SK-N-SH (cell line): ENCODE measurements at regions not wholly inside any gene's neighbourhood (a gene's known extent, or its start where the extent isn't known, plus 50 kb on each side); places are given as distances from the start of the nearest gene placed in this dataset.

Experiments
- CTCF ChIA-PET: fragments of 300-600, 350-600 bp; formaldehyde crosslinking; extraction: SDS; loops from one replicate; lab custom pipeline; 2021; lab: Yijun Ruan, JAX
- POLR2A ChIA-PET: fragments of 350-600 bp; sonication (Branson Sonifier 250); formaldehyde crosslinking; extraction: SDS; loops from one replicate; lab custom pipeline; 2020; ENCODE audit warnings: antibody characterized with exemption, inconsistent platforms; lab: Yijun Ruan, JAX
- DNase-seq: peaks from one replicate; pipeline ENCODE4 v3.0.0; 2012
- H2AFZ ChIP-seq: fragments of 200-600 bp; sonication (generic); 2 replicates; pipeline ENCODE4 v1.8.1; 2016; ENCODE audit warnings: antibody characterized with exemption, mild to moderate bottlenecking, low read depth
- H3F3A ChIP-seq: fragments of 200-600 bp; sonication (generic); replicated peaks from 2 replicates; pipeline ENCODE3; 2016; ENCODE audit warnings: antibody characterized with exemption, mild to moderate bottlenecking; ENCODE audit not compliant: insufficient read depth
- H3K27ac ChIP-seq, 2 experiments: fragments of 200-500 bp in 1 of 2; fragments of 200-600 bp in 1 of 2; sonication (Bioruptor generic) in 1 of 2; sonication (generic), shearing (Covaris generic) in 1 of 2; 2 replicates each; pipeline versions ENCODE4 v1.5.1 to v1.6.1; 2014 to 2016; ENCODE audit warnings: low read depth in 2 of 2, inconsistent platforms in 1 of 2, low read length in 1 of 2, mild to moderate bottlenecking in 1 of 2, mixed read lengths in 1 of 2
- H3K27me3 ChIP-seq: fragments of 200-600 bp; sonication (generic), shearing (Covaris generic); 2 replicates; pipeline ENCODE4 v1.6.1; 2016; ENCODE audit warnings: mixed run types; ENCODE audit not compliant: insufficient read depth
- H3K36me3 ChIP-seq, 2 experiments: fragments of 200-500 bp in 1 of 2; fragments of 200-600 bp in 1 of 2; sonication (Bioruptor generic) in 1 of 2; sonication (generic) in 1 of 2; replicated peaks in 1 of 2; 2 replicates each; pipeline versions ENCODE3 to v1.5.1; 2014 to 2016; ENCODE audit warnings: low read length in 1 of 2, mild to moderate bottlenecking in 1 of 2; ENCODE audit not compliant: insufficient read depth in 2 of 2, control insufficient read depth in 1 of 2
- H3K4me1 ChIP-seq, 2 experiments: fragments of 200-500 bp in 1 of 2; fragments of 200-600 bp in 1 of 2; sonication (Bioruptor generic) in 1 of 2; sonication (generic), shearing (Covaris generic) in 1 of 2; 2 replicates each; pipeline versions ENCODE4 v1.5.1 to v1.6.1; 2014 to 2016; ENCODE audit warnings: low read depth in 1 of 2, low read length in 1 of 2, mixed run types in 1 of 2; ENCODE audit not compliant: insufficient read depth in 2 of 2, control insufficient read depth in 1 of 2
- H3K4me2 ChIP-seq: fragments of 200-600 bp; sonication (generic), shearing (Covaris generic); 2 replicates; pipeline ENCODE4 v1.6.1; 2017; ENCODE audit warnings: mixed run types
- H3K4me3 ChIP-seq, 2 experiments: fragments of 200-500 bp in 1 of 2; fragments of 200-600 bp in 1 of 2; sonication (Bioruptor generic) in 1 of 2; sonication (generic), shearing (Covaris generic) in 1 of 2; 2 replicates each; pipeline versions ENCODE4 v1.5.1 to v1.8.1; 2014 to 2016; ENCODE audit warnings: low read depth in 2 of 2, inconsistent platforms in 1 of 2, low read length in 1 of 2, mild to moderate bottlenecking in 1 of 2, mixed read lengths in 1 of 2, moderate library complexity in 1 of 2
- H3K79me2 ChIP-seq: fragments of 200-600 bp; sonication (generic); 2 replicates; pipeline ENCODE4 v1.8.1; 2017; ENCODE audit warnings: mild to moderate bottlenecking; ENCODE audit not compliant: insufficient read depth
- H3K9ac ChIP-seq: fragments of 200-600 bp; sonication (generic); 2 replicates; pipeline ENCODE4 v1.6.1; 2017; ENCODE audit warnings: mixed run types
- H3K9me2 ChIP-seq: fragments of 200-600 bp; sonication (generic); 2 replicates; pipeline ENCODE4 v1.6.1; 2017; ENCODE audit warnings: mixed run types
- H3K9me3 ChIP-seq: fragments of 200-600 bp; sonication (generic); 2 replicates; pipeline ENCODE4 v1.6.1; 2017; ENCODE audit warnings: mixed run types, mild to moderate bottlenecking, moderate library complexity
- H4K20me1 ChIP-seq: fragments of 200-600 bp; sonication (generic); 2 replicates; pipeline ENCODE4 v1.6.1; 2017; ENCODE audit warnings: mild to moderate bottlenecking, mixed run types; ENCODE audit not compliant: insufficient read depth
- CHD2 ChIP-seq: fragments of 150-350 bp; IDR thresholded peaks from 2 replicates; pipeline ENCODE4 v1.6.1; 2018; ENCODE audit warnings: low read length; ENCODE audit not compliant: partially characterized antibody
- CTCF ChIP-seq: fragments of 200-600 bp; sonication (generic); IDR thresholded peaks from 2 replicates; pipeline ENCODE4 v1.6.1; 2017; ENCODE audit warnings: antibody characterized with exemption, mild to moderate bottlenecking, moderate library complexity
- ELF1 ChIP-seq: IDR thresholded peaks from 2 replicates; pipeline ENCODE4 v1.4.0; 2012
- EP300 ChIP-seq, 2 experiments: IDR thresholded peaks; 2 replicates each; pipeline versions ENCODE4 v1.4.0 to v1.6.1; 2012; ENCODE audit warnings: borderline replicate concordance in 1 of 2, low read depth in 1 of 2, low read length in 1 of 2
- FOSL2 ChIP-seq: IDR thresholded peaks from 2 replicates; pipeline ENCODE4 v1.4.0; 2012; ENCODE audit warnings: low read depth, mild to moderate bottlenecking, moderate library complexity, borderline replicate concordance
- FOXJ3 ChIP-seq: sonication (generic); formaldehyde crosslinking; IDR thresholded peaks from 2 replicates; pipeline ENCODE4 v1.5.1; 2020; ENCODE audit warnings: mild to moderate bottlenecking, missing genetic modification reagents
- FOXM1 ChIP-seq: IDR thresholded peaks from 2 replicates; pipeline ENCODE4 v1.4.0; 2012; ENCODE audit warnings: low read depth, mild to moderate bottlenecking
- GATA2 ChIP-seq: sonication (generic); formaldehyde crosslinking; IDR thresholded peaks from 2 replicates; pipeline ENCODE4 v1.5.0; 2020; ENCODE audit warnings: mild to moderate bottlenecking, missing genetic modification reagents
- MAX ChIP-seq: IDR thresholded peaks from 2 replicates; pipeline ENCODE4 v1.4.0; 2012; ENCODE audit warnings: low read depth
- MXI1 ChIP-seq: IDR thresholded peaks from 2 replicates; pipeline ENCODE4 v1.6.1; 2012; ENCODE audit warnings: mild to moderate bottlenecking, low read depth, low read length, improper control_type of control experiment
- NFIC ChIP-seq: IDR thresholded peaks from 2 replicates; pipeline ENCODE4 v1.4.0; 2012; ENCODE audit warnings: borderline replicate concordance
- NRF1 ChIP-seq: IDR thresholded peaks from 2 replicates; pipeline ENCODE4 v1.6.1; 2012; ENCODE audit warnings: low read depth, mild to moderate bottlenecking, low read length
- PBX3 ChIP-seq: IDR thresholded peaks from 2 replicates; pipeline ENCODE4; 2012
- POLR2AphosphoS5 ChIP-seq: IDR thresholded peaks from 2 replicates; pipeline ENCODE4 v1.6.1; 2012; ENCODE audit warnings: low read depth, low read length
- RAD21 ChIP-seq: IDR thresholded peaks from 2 replicates; pipeline ENCODE4 v1.6.1; 2012; ENCODE audit warnings: mild to moderate bottlenecking, low read length
- SMC3 ChIP-seq: IDR thresholded peaks from 2 replicates; pipeline ENCODE4 v1.6.1; 2012; ENCODE audit warnings: low read depth, low read length, improper control_type of control experiment
- TEAD4 ChIP-seq: IDR thresholded peaks from 2 replicates; pipeline ENCODE4 v1.4.0; 2012; ENCODE audit warnings: mild to moderate bottlenecking, borderline replicate concordance; ENCODE audit not compliant: insufficient read depth
- USF1 ChIP-seq: IDR thresholded peaks from 2 replicates; pipeline ENCODE4 v1.4.0; 2012; ENCODE audit warnings: low read depth, borderline replicate concordance
- YY1 ChIP-seq: IDR thresholded peaks from 2 replicates; pipeline ENCODE4 v1.4.0; 2012; ENCODE audit warnings: low read depth, mild to moderate bottlenecking
- ZBTB33 ChIP-seq: IDR thresholded peaks from 2 replicates; pipeline ENCODE4 v1.4.0; 2012; ENCODE audit warnings: low read depth, borderline replicate concordance
- WGBS: methylation state at CpG from one replicate; pipeline ENCODE4 v1.1.6; 2017; ENCODE audit warnings: low lambda C conversion rate; 5-methylcytosine and 5-hydroxymethylcytosine counted together

DNA sequence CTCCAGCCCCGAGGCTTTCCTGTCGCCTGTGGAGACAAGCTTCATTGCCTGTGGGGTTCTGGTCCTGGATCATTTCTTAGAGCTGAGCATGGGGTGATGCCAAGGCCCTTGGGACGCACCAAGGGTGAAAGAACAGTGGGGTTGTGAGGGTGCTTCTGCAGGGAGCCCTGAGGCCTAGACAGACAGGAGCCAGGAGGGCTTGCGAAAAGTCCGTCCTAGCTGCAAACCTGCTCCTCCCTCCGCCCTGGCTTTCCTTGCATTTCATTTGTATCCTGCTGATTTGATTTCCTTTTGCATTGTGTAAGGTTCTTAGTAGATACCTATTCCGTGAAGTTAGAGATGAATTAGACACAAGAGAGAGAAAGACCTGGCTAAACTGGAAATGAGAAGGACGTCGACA lies 286.9 kb upstream of the C2CD4B start:
- Histone ChIP-seq H3K4me3 (no peak overlapping the region), H3K9me3 (no peaks in the 10 kb centered on the region), H3F3A (peaks cover 2% of the 10 kb centered on the region), H3K27ac (no peak overlapping the region), H2AFZ (no peak overlapping the region), H4K20me1 (no peaks in the 10 kb centered on the region), H3K9ac (no peak overlapping the region), H3K9me2 (no peaks in the 10 kb centered on the region), H3K36me3 (no peaks in the 10 kb centered on the region), H3K27me3 (no peaks in the 10 kb centered on the region), H3K79me2 (peaks cover 10% of the 10 kb centered on the region), H3K4me2 (no peak overlapping the region), H3K4me1 (peaks cover 30 to 40% of the 10 kb centered on the region in 2 experiments; a peak in 3 of 4 replicates)
- TF ChIP-seq GATA2 (no peak), EP300 (IDR thresholded peaks at IDR 0.05; ENCODE audit: borderline replicate concordance in 1 of 2, low read depth in 1 of 2, low read length in 1 of 2) (no peak), USF1 (no peak), YY1 (no peak)
- WGBS = 92% methylated on average over 8 of the region's 9 CpGs
- DNase-seq = no peak
- ChIA-PET POLR2A (no interaction called here), CTCF (no interaction called here)

DNA sequence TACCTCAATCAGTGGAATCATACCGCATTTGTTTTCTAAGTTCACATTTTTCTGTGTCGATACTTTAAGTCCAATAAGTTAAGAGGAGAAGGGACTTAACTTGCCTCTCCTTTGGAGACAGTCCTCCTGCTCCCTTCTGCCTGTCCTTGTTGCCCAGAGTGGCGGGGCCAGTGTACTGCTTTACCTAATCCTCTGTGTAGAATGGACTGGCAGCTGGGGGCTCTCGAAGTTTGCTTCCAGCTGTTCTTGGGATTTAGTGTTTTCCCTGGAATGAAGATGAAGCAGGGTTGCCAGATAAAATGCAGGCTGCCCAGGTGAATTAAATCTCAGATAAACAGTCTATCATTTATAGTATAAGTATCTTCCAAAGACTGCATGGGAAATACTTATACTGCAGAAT lies 287.6 kb upstream of the C2CD4B start:
- Histone ChIP-seq H3K79me2 (peaks cover 12% of the 10 kb centered on the region), H3K27ac (no peak overlapping the region), H3K36me3 (no peaks in the 10 kb centered on the region), H3K4me1 (peaks cover 30 to 47% of the 10 kb centered on the region in 2 experiments; a peak in 3 of 4 replicates), H3K27me3 (no peaks in the 10 kb centered on the region), H4K20me1 (no peaks in the 10 kb centered on the region), H3K4me3 (no peak overlapping the region), H3K9me2 (no peaks in the 10 kb centered on the region), H3K4me2 (no peak overlapping the region)
- POLR2A ChIA-PET = no interaction called here
- no peak for DNase-seq
- no peak for TF ChIP-seq ELF1
- TF ChIP-seq PBX3 = no peak
- TF ChIP-seq NRF1 = no peak
- TF ChIP-seq NFIC = no peak
- TF ChIP-seq POLR2AphosphoS5 = no peak
- TF ChIP-seq TEAD4 = no peak
- no peak for TF ChIP-seq MAX
- no peak for TF ChIP-seq USF1
- TF ChIP-seq GATA2 = no peak
- no peak for TF ChIP-seq YY1
- no peak for TF ChIP-seq FOXJ3 (CRISPR knock-in tag)
- no peak for TF ChIP-seq FOXM1
- no peak for TF ChIP-seq SMC3
- TF ChIP-seq CHD2 = no peak
- TF ChIP-seq FOSL2 = no peak
- TF ChIP-seq EP300 (IDR thresholded peaks at IDR 0.05; ENCODE audit: borderline replicate concordance in 1 of 2, low read depth in 1 of 2, low read length in 1 of 2) = no peak
- TF ChIP-seq RAD21 = no peak
- no peak for TF ChIP-seq CTCF
- TF ChIP-seq ZBTB33 = no peak
- TF ChIP-seq MXI1 = no peak
- TF ChIP-seq, all 33 proteins: peak for 0
- CTCF ChIA-PET = interaction anchor here (1.2 kb wide), 1 partner anchor 15 kb away, joined by 3 read pairs; no protein-coding TSS in a partner anchor
- Histone ChIP-seq H2AFZ (no peak overlapping the region), H3K9ac (no peak overlapping the region), H3K9me3 (no peaks in the 10 kb centered on the region), H3F3A (peaks cover 4% of the 10 kb centered on the region)
- WGBS = 95% methylated on average over 4 of the region's 4 CpGs
